CD4-positive, alpha-beta T cell (primary cell): ENCODE measurements at regions not wholly inside any gene's neighbourhood (a gene's known extent, or its start where the extent isn't known, plus 50 kb on each side); places are given as distances from the start of the nearest gene placed in this dataset.

Source experiments
- ATAC-seq: fragments of 200-7000 bp; cut with Tn5 transposase; one replicate; pipeline ENCODE4 v1.10.0; 2022; ENCODE audit warnings: mild to moderate bottlenecking; ENCODE audit not compliant: poor library complexity
- CTCF ChIA-PET: fragments of 350-600 bp; sonication (Branson Sonifier 250); formaldehyde crosslinking; loops from one replicate; lab custom pipeline; 2021; ENCODE audit warnings: antibody characterized with exemption, inconsistent platforms; lab: Charles Lee
- POLR2A ChIA-PET: fragments of 350-600 bp; sonication (Branson Sonifier 250); formaldehyde crosslinking; loops from one replicate; lab custom pipeline; 2021; ENCODE audit warnings: antibody characterized with exemption, inconsistent platforms; lab: Charles Lee
- DNase-seq, 14 experiments: peaks; one replicate each; pipeline ENCODE4 v3.0.0-alpha.2; 2013 to 2020; ENCODE audit warnings: mixed read lengths in 2 of 14
- H3K27ac ChIP-seq, 2 donors: one replicate each; pipeline versions ENCODE4 v1.5.1 to v1.7.0; 2013; ENCODE audit warnings: low read length in 2 of 2, low read depth in 1 of 2, mild to moderate bottlenecking in 1 of 2
- H3K27me3 ChIP-seq, 2 experiments: 1 replicate in 1 of 2; 2 replicates in 1 of 2; pipeline versions ENCODE4 v1.6.1 to v1.7.0; 2013; ENCODE audit warnings: low read length in 2 of 2, control low read depth in 1 of 2, mild to moderate bottlenecking in 1 of 2, moderate library complexity in 1 of 2; ENCODE audit not compliant: insufficient read depth in 2 of 2, control insufficient read depth in 1 of 2
- H3K36me3 ChIP-seq: one replicate; pipeline ENCODE4 v1.6.1; 2013; ENCODE audit warnings: low read length, control low read depth; ENCODE audit not compliant: insufficient read depth
- H3K4me1 ChIP-seq: one replicate; pipeline ENCODE4 v1.6.1; 2013; ENCODE audit warnings: low read length, control low read depth; ENCODE audit not compliant: insufficient read depth
- H3K4me3 ChIP-seq: one replicate; pipeline ENCODE4 v1.5.1; 2013; ENCODE audit warnings: mild to moderate bottlenecking, low read length, moderate library complexity
- H3K9me3 ChIP-seq, 2 experiments: 1 replicate in 1 of 2; 2 replicates in 1 of 2; pipeline versions ENCODE4 v1.6.1 to v1.7.0; 2013; ENCODE audit warnings: low read length in 2 of 2, mild to moderate bottlenecking in 2 of 2, control low read depth in 1 of 2, moderate library complexity in 1 of 2; ENCODE audit not compliant: control insufficient read depth in 1 of 2, insufficient read depth in 1 of 2
- H3K27ac Mint-ChIP-seq: one replicate; pipeline ENCODE4 v1.8.0; 2020; ENCODE audit warnings: mixed read lengths
- H3K27me3 Mint-ChIP-seq: one replicate; pipeline ENCODE4 v1.8.0; 2021; ENCODE audit warnings: mixed read lengths
- H3K36me3 Mint-ChIP-seq: one replicate; pipeline ENCODE4 v1.8.0; 2021; ENCODE audit warnings: low read depth, mixed read lengths
- H3K4me1 Mint-ChIP-seq: one replicate; pipeline ENCODE4 v1.8.0; 2021; ENCODE audit warnings: low read depth, mixed read lengths
- H3K4me3 Mint-ChIP-seq: one replicate; pipeline ENCODE4 v1.8.0; 2020; ENCODE audit warnings: mild to moderate bottlenecking, mixed read lengths
- H3K9me3 Mint-ChIP-seq: one replicate; pipeline ENCODE4 v1.8.0; 2020; ENCODE audit warnings: mixed read lengths
- CTCF ChIP-seq: fragments of 200-600 bp; IDR thresholded peaks from one replicate; pipeline ENCODE4 v1.8.0; 2022; ENCODE audit warnings: antibody characterized with exemption, mild to moderate bottlenecking
- intact Hi-C, 2 experiments: fragments of 100-400 bp; cut with DNase I in 1 of 2; cut with micrococcal nuclease in 1 of 2; formaldehyde crosslinking; loops; one replicate each; pipeline versions ENCODE4 v1.15.1 to v1.9.0; 2023 to 2025; cut with DNase I, micrococcal nuclease

- POLR2A ChIA-PET = no interaction called here
- peaks cover 27 to 39% of the 10 kb centered on the region in 2 experiments for H3K27me3 ChIP-seq
- H3K9me3 ChIP-seq = peaks cover 6 to 25% of the 10 kb centered on the region in 2 experiments
- no peak overlapping the region for H3K4me3 Mint-ChIP-seq
- H3K27me3 Mint-ChIP-seq = peaks cover 39% of the 10 kb centered on the region
- H3K9me3 Mint-ChIP-seq = no peaks in the 10 kb centered on the region
- TF ChIP-seq CTCF = no peak
- no peaks in the 10 kb centered on the region for H3K36me3 Mint-ChIP-seq
- DNase-seq (no peak), ATAC-seq (no peak)
- no peaks in the 10 kb centered on the region for H3K36me3 ChIP-seq
- no peak overlapping the region for H3K27ac ChIP-seq
- CTCF ChIA-PET = interaction anchor here (0.6 kb wide), 1 partner anchor 25 kb away, joined by 5 read pairs; no protein-coding TSS in a partner anchor
- peaks cover 11% of the 10 kb centered on the region for H3K4me1 ChIP-seq
- no peak overlapping the region for H3K27ac Mint-ChIP-seq
- peaks cover 6% of the 10 kb centered on the region for H3K4me1 Mint-ChIP-seq
- intact Hi-C loops = no loop called here
- no peak overlapping the region for H3K4me3 ChIP-seq
These were observed 228.6 kb upstream of the IL12A start for GRCh38 chr3:159760046-159760445.

GRCh38 chr3:159761369-159761768, 227.3 kb upstream of the IL12A start:
- peaks cover 2 to 20% of the 10 kb centered on the region in 2 experiments for H3K9me3 ChIP-seq
- intact Hi-C loops = no loop called here
- peaks cover 37 to 52% of the 10 kb centered on the region in 2 experiments for H3K27me3 ChIP-seq
- POLR2A ChIA-PET = no interaction called here
- CTCF ChIA-PET = no interaction called here
- no peak overlapping the region for H3K27ac Mint-ChIP-seq
- H3K4me1 ChIP-seq = peaks cover 11% of the 10 kb centered on the region
- H3K36me3 Mint-ChIP-seq = no peaks in the 10 kb centered on the region
- no peaks in the 10 kb centered on the region for H3K9me3 Mint-ChIP-seq
- no peak for TF ChIP-seq CTCF
- no peaks in the 10 kb centered on the region for H3K36me3 ChIP-seq
- no peak overlapping the region for H3K27ac ChIP-seq
- H3K27me3 Mint-ChIP-seq = peaks cover 52% of the 10 kb centered on the region
- DNase-seq = no peak
- no peak overlapping the region for H3K4me3 ChIP-seq
- H3K4me1 Mint-ChIP-seq = peaks cover 13% of the 10 kb centered on the region
- H3K4me3 Mint-ChIP-seq = no peak overlapping the region
- no peak for ATAC-seq

GRCh38 chr3:159761848-159762635, 226.6 kb upstream of the IL12A start:
- Mint-ChIP-seq H3K27ac (no peak overlapping the region), H3K9me3 (no peaks in the 10 kb centered on the region), H3K36me3 (no peaks in the 10 kb centered on the region), H3K4me3 (no peak overlapping the region), H3K4me1 (peaks cover 13% of the 10 kb centered on the region), H3K27me3 (peaks cover 58% of the 10 kb centered on the region)
- Histone ChIP-seq H3K9me3 (peaks cover 0 to 20% of the 10 kb centered on the region in 2 experiments), H3K4me3 (no peak overlapping the region), H3K36me3 (no peaks in the 10 kb centered on the region), H3K27ac (no peak overlapping the region), H3K27me3 (peaks cover 37 to 54% of the 10 kb centered on the region in 2 experiments), H3K4me1 (peaks cover 11% of the 10 kb centered on the region)
- no peak for DNase-seq
- no peak for ATAC-seq
- ChIA-PET POLR2A (no interaction called here), CTCF (no interaction called here)
- intact Hi-C loops = no loop called here
- no peak for TF ChIP-seq CTCF
